ENCODE measurements at regions not wholly inside any gene's neighbourhood (a gene's known extent, or its start where the extent isn't known, plus 50 kb on each side); places are given as distances from the start of the nearest gene placed in this dataset.
A peak's percentile ranks its signal among the peaks of the same experiment; 100 is the strongest.

GRCh38 chr11:115684699-115685098 is 180.5 kb upstream of the CADM1 start:
- DNase-seq (ENCODE audit: low spot score), result no peak

GRCh38 chr11:115684135-115684534 is 179.9 kb upstream of the CADM1 start:
- no peak for DNase-seq (ENCODE audit: low spot score)

DNA sequence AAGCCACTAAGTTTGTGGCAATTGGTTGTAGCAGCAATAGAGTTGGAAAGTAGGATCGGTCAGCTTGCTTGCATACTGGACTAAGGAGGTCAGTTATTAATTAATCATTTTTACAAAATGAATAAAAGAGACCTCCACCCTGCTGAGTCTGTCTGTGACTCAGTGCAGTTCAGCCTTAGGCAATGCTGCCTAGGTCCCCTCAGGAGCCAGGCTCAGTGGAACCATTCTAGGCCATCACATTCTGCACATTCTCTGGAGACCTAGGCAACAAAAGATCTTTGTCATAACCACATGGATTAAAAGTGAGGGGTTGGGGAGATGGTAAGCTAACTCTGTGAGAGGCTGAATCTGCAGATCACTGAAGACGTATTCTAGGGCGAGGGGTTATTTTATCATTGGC is 178.7 kb upstream of the CADM1 start:
- DNase-seq (ENCODE audit: low spot score), result no peak

DNA sequence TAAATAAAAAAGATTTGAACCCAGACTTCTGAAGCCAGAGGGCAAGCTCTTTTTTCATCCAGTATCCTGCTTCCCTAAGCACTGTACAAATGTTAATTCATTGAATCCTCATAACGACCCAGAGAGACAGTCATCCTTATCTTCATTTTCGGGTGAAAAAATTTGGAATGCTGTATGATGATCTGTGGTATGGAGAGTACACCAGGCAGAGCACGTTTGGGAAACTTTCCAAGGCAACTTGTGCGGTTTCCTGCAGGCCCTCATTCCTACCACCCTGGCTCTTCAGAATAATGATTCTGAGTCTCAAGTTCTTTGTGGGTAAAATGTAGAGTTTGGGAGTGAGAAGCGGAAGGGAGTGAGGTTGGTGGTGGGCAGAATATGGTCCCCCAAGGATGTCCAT is 177.9 kb upstream of the CADM1 start:
- no peak for DNase-seq (ENCODE audit: low spot score)

DNA sequence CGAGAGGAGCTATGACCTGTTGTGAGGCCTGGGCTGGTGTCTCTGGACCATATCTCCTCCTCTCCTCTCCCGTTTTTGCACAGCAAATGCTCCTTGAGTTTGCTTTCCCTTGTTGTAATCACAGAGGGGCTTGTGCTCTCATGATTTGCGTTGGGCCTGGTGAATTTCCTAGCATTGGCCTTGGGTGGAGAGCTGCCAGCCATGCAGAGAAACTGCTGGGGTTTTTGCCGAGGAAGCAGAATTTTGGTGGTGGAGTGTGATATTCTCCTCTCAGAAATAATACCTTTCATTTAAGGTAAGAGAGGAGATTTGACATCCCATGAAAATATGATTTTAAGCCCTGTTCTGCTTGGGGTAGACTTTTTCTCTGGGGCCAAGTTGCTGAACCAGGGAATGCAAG is 175.7 kb upstream of the CADM1 start:
- no peak for DNase-seq (ENCODE audit: low spot score)

GRCh38 chr11:115678942-115679341 is 174.7 kb upstream of the CADM1 start:
- no peak for DNase-seq (ENCODE audit: low spot score)

DNA sequence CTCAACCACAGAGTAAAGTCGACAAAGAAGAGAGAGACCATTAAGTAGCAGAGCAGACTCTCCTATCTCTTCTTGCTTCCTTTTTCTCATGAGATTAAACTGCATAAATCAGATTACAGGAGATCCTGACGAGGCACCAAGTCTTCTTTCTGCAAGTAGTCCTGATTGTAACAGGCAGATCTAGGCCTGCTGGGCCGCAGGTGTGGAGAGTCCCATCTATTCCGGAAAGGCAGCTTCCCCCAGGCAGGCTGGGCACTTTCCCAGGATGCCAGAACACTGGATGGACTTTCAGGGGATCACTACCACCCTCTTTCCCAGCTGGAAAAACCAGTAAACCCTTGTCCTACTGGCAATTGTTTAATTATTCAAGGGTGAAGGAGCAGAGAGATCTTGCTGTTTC is 173.0 kb upstream of the CADM1 start:
- no peak for DNase-seq (ENCODE audit: low spot score)

GRCh38 chr11:115676768-115677167 is 172.6 kb upstream of the CADM1 start:
- no peak for DNase-seq (ENCODE audit: low spot score)

DNA sequence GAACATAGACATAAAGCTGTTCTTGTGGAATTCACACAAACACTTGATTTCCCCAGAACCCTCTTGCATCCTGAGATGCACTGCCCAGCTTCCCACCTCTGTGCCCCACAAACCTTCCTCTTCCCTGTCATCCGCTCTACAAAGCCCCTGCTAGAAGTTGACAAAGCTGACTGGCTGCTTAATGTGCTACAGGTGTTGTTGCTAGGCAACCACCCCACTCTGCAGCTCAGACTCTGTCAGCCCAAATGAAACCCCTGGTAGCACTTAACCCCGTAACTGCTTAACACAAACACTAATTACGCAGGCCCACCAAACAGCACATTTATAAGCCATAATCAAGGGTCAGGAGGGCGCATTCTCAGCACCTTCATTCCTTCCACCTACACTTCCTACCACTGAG is 172.0 kb upstream of the CADM1 start:
- no peak for DNase-seq (ENCODE audit: low spot score)

DNA sequence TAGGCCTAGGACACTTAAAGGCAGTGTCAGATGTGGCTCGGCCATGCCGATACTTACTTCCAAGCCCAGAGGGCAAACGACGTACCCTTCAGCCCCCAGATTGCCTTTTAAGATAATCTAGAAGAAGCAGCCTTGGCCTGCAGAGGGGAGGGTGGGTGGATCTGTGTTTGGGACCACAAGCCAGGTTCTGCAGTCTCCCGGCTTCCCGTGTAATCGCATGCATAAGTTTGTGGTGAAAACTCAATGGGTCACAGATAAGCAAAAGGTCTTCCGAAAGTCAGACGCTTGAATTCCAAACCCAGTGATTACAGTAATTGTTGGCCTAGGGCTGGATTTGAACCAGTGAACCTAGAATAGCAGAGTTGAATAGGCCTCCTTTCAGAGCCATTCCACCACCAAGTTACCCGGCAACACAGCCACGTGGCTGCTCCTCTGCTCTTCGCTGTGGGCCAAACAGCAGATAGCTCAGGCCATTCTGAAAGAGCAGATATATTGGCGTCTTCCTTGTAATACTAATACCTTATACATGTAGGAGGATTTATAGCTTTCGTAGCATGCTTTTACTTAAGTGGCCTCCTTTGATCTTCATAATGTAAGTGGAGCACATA is 170.8 kb upstream of the CADM1 start:
- no peak for DNase-seq (ENCODE audit: low spot score)

DNA sequence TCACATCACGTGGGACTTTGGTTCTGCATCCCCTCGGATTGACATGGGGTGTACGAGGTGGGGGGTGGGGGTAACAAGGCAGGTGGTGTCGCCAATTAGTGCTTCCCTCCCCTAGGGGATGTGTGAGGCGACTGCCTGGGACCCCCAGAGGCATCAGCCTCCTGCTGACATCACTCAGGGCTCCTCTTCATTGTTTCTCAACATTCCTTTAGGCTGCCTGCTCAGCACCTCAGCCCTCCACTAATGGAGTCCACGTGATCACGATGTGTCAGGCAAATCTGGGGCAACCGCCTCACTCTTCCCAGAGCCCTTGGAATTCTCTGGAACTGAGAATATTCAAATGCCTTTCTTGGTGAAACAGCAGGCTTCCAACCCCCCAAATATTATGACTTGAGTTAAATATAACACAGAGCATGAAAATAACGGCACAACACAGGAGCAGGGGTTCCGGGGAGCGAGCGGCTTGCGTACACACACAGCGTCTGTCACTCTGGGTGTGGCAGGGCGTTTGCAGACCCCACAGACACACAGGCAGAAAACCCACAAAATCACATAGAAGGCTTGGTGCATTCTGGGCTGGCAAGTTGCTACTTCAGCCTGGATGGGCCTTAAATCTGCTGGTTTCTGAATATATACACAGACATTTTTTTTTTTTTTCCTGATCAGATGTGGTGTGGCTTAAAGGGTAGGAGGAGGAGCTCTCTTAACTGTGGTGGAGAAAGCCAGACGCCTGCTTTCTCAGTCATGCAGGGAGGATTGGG is 170.1 kb upstream of the CADM1 start:
- no peak for DNase-seq (ENCODE audit: low spot score)

DNA sequence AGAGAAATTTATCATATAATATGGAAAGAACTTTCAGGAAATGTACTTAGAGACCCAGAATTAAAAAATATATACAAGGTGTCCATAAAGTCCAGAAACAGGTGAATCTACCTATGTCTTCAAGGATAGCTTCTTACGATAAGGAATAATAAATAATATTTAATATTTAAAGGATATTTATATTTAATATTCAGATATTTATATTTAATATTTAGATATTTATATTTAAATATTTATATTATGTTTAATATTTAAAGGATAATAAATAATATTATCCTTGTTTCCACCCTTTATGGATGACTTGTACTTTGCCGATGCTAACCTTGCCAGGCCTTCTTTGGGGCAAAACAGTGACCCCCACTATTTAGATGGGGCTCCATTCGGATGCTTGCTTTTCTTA is 169.5 kb upstream of the CADM1 start:
- DNase-seq (ENCODE audit: low spot score), result no peak

DNA sequence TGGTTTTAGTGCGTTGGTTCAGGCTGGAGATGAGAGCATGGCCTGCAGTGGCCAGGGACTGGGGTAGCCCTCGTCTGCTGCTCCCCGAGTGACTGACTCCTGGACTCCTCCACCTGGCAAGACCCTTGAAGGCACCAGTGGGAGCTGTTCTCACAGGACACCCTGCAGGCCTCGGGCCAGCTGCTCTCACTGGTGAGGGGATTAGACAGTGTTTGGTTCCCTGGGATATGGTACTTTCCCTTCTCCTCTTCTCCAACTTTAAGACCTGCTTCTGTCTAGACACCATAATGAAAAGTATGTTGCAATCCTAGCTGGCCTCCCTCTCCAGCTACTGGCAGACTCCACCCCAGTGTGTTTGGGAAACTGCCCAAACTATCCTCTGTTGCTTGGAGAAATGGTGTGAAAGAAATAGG is 168.8 kb upstream of the CADM1 start:
- DNase-seq (ENCODE audit: low spot score), result no peak

DNA sequence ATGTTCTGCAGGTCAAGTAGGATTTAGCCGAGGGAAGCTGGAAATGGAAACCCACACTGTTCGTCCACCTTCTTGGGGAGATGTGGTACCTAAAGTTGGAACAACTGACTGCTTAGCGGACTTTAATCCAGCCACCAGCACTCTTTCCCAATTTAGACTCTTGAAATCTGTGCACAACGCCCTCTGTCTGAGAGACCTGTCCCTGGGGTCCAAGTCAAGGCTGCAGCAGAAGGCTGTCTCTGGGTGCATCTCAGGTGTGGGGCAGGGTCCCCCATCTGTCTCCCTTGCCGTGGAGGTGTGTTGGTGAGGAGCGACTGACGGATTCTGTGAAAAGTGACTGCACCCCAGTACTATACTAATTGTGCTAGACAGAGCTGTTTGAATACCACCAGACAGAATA is 168.2 kb upstream of the CADM1 start:
- DNase-seq (ENCODE audit: low spot score), result no peak

- DNase-seq (ENCODE audit: low spot score), result no peak
Measured at GRCh38 chr11:115670538-115671205, 166.5 kb upstream of the CADM1 start.

- no peak for DNase-seq (ENCODE audit: low spot score)
Measured at GRCh38 chr11:115665958-115666357, 161.7 kb upstream of the CADM1 start.

- DNase-seq (ENCODE audit: low spot score), result no peak
Measured at GRCh38 chr11:115665175-115665821, 161.1 kb upstream of the CADM1 start.

- no peak for DNase-seq (ENCODE audit: low spot score)
Measured at GRCh38 chr11:115664313-115664712, 160.1 kb upstream of the CADM1 start.

- DNase-seq (ENCODE audit: low spot score), result no peak
Measured at GRCh38 chr11:115663790-115664189, 159.6 kb upstream of the CADM1 start.

- peak; percentile 22 for DNase-seq (ENCODE audit: low spot score)
Measured at GRCh38 chr11:115660030-115660805, 156.0 kb upstream of the CADM1 start.

DNA sequence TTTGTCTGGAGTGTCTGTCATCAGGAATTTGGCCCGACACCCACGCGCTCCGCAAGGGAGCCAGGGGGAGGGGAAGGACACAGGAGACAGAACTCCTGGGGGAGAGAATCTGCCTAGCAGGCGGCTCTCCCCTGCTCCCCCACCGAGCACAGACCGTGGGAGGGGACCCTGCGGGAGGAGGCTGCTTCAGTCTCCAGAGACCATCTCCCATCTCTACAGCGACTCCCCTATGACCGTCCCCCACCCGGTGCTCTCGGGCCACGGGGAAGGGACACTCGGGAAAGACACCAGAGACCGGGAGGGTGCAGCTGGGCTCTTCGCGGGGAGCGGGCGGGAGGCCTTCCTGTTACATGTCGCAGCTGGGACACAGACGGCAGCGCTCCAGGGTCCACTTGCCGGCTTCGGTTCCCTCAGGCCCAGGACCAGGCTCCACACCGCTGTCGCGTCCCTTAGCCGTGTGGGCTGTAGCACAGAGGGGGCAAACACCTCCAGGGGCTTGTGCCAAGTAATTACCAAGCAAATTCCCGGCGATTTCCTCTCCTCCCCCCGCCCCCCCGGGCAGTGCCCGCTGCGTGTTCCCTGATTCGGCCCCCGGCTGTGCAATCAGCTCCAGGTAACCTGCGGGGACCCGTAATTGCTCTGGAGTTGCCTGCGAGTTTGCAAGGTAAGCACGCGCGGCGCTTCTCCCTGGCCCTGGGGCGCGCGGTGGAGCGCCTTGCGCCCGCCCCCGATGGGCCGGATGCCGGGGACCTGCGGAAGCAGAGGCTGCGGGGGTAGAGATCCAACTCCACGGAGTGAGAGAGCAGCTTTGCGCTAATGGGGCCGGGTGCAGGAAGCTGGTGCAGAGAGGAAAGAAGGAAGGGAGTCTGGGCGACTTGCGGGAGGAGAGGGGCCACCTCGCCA is 155.1 kb upstream of the CADM1 start:
- DNase-seq (ENCODE audit: low spot score), result no peak

Measured in kidney capillary endothelial cell (primary cell).